Left lobe of liver (tissue), 2 donors: ENCODE measurements at regions not wholly inside any gene's neighbourhood (a gene's known extent, or its start where the extent isn't known, plus 50 kb on each side); places are given as distances from the start of the nearest gene placed in this dataset.
"Not testable (repeated sequence)": the region's sequence is repeated elsewhere in the genome, so short reads cannot be mapped to it uniquely, and the experiment has no call there.

Experiments used
- ATAC-seq: fragments of 200-7000 bp; cut with Tn5 transposase; one replicate; pipeline ENCODE4 v1.9.1; 2020; ENCODE audit warnings: mild to moderate bottlenecking, moderate library complexity
- DNase-seq: peaks from one replicate; pipeline ENCODE4 v3.0.0-alpha.2; 2020; ENCODE audit warnings: low spot score
- donor health status: DM: no; HTN: no; CAD: no; lungs with moderate emphysema.
- donor health status: DM: no; HTN: yes; CAD: no.

GRCh38 chr4:188282471-188283232, 143.4 kb downstream of the TRIML1 start:
- DNase-seq (no peak), ATAC-seq (no peak)

DNA sequence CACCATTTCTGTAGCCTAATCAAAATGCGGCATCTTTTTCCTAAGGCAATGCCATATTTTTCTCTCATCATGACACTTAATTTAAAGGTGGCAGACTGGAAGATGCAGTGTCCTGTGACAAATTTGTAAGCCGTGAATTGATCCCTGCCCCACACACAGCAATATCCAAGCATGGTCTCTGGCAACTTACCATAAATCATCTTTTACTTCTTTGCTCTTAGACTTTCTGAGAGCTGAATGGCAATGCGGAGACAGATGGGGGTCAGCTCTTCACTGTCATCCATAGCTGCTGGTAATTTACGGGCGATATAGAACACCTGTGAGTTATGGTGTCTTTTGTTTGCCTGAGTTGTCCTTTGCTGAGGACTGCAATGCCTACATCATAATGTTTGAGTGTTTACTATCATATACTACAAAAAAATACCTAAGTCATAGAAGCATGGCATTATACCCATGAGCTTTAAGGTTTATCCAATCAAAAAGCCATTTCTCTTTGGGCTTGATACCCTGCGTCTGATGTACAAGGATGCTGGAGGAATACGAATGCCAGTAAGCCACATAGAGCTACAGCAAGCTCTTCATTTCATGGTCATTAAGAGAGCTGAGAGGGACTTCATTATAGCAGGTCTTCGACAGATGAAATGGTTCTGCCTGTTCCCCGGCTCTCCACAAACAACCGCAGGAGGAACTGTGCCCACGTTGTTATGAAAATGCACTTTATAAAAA, 148.1 kb downstream of the TRIML1 start:
- DNase-seq (no peak), ATAC-seq (no peak)

- ATAC-seq (no peak), DNase-seq (no peak)
Measured at GRCh38 chr4:188289531-188290125, 150.4 kb downstream of the TRIML1 start.

DNA sequence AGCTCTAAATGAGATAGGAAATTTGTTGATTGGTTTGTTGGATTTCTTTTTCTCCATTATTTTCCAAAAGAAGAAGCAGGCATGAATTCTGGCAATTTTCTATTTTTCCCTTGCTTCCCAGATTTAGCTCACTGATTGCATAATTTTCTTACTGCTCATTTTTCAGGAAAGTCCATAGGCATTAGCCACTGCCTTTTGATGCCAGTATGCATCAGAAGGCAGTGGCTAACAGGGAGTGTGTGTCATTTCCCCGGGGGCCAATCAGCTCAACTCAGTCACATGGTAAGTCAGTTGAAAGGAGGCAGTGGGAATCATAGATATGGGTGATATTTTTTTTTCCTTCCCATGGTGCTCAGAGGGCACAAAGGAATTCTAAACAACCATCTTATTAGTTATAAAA, 156.7 kb downstream of the TRIML1 start:
- ATAC-seq (no peak), DNase-seq (no peak)

DNA sequence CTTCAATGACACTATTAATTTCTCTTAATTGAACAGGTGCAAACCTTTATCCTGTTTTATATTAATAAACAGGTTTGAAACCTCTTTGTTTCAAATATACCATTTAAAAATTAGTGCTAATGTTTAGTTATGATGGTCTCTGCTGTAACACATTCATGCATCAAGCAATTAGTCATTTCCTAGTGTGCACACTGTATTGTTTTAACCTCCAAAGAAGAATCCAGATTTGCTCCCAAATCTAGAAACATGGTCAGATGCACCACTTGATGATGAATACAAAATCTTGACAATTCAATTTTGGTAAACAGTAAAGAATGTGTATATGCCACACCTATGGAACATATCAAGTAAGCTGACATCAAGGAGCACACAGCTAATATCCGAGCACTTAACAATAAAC, 157.1 kb downstream of the TRIML1 start:
- DNase-seq: no peak
- ATAC-seq: no peak

- no peak for ATAC-seq
Measured at GRCh38 chr4:188297873-188298272, 158.6 kb downstream of the TRIML1 start.

DNA sequence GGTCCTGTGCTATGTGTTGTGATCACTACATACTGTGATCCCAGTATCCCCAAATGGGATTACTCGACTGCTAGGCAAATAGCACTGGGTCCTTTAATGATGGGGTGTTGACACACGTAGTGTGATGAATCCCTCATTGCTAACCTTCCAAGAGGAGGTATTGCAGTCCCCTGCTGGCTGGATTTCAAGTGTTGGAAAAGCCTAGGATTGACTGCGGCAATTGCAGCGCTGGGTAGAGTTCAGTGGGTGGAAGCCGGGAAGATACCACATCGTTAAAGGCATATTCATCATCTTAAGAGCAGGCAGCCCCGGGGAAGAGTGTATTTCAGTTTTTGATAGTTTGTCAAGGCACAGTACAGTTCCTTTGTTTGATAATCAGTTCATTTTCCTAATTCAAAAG, 159.9 kb downstream of the TRIML1 start:
- no peak for DNase-seq
- ATAC-seq: no peak

More at GRCh38 chr4:188297873-188298272, 158.6 kb downstream of the TRIML1 start:
- no peak for DNase-seq

GRCh38 chr4:188300385-188300784, 161.1 kb downstream of the TRIML1 start:
- DNase-seq (no peak), ATAC-seq (no peak)

DNA sequence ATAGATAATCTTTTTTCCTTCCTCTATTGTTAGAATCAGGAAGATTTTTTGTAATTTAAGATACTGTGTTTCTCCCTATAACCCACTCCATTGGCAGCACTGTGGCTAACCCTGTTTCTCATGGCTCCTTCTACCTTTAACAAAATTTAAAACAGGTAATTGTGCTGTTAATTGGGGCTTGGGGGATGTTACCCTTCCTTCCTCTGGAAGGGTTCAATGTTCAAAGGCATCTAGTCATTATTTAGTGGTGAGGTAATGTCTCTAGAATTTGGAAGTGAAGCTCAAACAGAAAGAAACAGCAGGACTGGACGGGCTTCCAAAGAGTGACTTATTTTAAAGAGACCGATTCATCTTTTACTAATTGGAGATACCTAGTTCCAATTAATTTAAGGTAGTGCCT, 166.4 kb downstream of the TRIML1 start:
- ATAC-seq (no peak), DNase-seq (no peak)

DNA sequence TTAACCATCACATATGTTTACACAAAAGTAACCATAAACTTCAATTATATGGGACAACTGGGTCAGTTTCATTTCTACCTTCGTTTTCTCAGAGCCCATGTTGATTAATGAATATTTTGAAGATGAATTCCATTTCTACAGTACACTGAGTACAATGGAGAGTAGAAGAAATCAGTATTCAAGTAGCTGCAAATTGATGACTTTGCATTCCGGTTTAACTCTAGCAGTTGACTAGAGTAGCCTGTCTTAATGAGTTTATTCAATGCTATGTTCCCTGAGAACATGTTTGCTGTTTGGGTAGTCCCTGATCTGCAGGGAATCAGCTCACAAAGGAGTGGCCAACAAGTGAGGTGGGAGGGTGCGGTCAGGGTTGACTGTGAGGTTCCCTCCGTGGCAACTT, 168.3 kb downstream of the TRIML1 start:
- DNase-seq: no peak
- ATAC-seq: no peak

DNA sequence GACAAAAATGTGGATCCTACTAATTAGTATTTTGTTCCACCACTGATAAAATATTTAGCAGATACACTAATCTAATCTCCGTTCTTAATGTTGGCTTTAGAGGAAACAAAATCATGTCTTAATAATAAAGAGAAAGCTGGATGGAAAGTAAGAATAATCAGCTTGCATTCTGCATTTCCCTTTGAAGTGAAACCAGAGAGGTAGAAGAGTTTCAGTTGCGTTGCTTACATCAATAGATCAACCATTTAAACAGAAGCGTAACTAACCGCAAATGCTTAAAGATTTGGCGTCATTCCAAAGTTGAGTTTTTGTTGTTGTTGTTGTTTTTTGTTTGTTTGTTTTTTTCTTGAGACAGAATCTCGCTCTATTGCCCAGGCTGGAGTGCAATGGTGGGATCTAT, 168.9 kb downstream of the TRIML1 start:
- DNase-seq (no peak), ATAC-seq (no peak)

- ATAC-seq (no peak), DNase-seq (no peak)
Measured at GRCh38 chr4:188316391-188316790, 177.2 kb downstream of the TRIML1 start.

DNA sequence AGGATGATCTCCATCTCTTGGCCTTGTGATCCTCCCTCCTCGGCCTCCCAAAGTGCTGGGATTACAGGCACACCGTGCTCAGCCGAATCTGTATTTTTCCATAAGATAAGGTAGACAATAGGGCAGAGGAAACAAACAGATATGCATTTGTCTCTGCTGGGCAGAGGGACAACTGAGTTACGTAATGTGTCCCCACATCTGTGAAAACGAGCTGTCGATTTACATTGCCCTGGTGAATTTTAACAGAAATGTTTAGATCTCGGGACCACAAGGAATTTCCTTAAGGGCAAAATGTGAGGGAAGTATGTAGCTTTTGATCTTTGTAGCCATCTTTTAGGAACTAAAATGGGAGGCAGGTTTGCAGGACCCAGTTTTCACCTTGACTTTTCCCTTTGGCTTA, 189.7 kb downstream of the TRIML1 start:
- ATAC-seq (no peak), DNase-seq (no peak)

DNA sequence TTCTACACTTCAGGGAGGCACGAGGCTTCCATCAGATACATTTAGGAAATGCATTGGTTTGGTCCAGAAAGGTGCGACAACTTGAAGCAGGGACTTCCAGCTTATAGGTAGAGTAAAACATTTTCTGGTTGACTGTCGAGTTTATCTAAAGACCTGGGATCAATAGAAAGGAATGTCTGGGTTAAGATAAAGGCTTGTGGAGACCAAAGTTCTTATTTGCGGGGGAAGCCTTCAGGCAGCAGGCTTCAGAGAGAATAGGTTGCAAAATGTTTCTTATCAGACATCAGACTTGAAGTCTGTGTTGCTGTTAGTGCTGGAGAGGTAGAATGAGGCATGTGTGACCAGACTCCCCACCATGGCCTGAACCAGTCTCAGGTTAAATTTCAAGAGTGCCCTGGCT, 190.3 kb downstream of the TRIML1 start:
- DNase-seq (no peak), ATAC-seq (no peak)

DNA sequence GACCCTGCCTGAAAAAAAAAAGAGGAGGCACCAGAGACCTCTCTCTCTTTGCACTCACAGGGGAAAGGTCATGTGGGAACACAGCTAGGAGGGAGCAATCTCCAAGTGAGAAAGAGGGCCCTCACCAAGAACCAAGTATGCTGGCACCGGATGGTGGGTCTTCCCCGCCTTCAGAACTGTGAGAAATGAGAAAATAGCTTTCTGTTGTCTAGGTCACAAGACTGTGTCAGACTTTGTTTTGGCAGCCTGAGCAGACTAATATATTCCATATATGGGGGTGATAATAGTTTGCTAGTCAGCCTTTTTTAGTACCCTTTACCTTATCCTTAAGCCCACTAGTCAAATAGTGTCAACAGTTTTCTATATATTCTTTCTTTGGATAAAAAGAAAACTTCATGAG, 193.0 kb downstream of the TRIML1 start:
- ATAC-seq (no peak), DNase-seq (no peak)

- DNase-seq (no peak), ATAC-seq (no peak)
Measured at GRCh38 chr4:188336891-188337290, 197.7 kb downstream of the TRIML1 start.

DNA sequence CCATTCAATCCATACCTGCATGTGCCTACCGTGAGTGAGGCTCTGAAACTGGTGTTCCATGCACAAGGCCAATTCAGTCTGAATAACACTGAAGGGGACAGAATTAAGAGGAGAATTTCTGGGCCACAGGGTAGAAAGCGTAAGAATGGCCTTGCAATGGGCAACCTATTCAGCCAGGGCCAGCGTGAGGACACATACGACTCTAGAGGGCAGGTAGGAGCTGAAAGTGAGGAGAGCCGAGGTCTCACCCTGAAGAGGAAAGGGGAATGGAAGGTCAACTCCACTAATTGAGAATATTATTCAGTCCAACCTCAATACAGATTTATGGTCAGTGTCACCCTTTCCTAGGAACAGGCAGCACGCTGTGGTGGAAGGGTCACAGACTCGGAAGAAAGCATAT, 202.2 kb downstream of the TRIML1 start:
- ATAC-seq: no peak
- DNase-seq: no peak

DNA sequence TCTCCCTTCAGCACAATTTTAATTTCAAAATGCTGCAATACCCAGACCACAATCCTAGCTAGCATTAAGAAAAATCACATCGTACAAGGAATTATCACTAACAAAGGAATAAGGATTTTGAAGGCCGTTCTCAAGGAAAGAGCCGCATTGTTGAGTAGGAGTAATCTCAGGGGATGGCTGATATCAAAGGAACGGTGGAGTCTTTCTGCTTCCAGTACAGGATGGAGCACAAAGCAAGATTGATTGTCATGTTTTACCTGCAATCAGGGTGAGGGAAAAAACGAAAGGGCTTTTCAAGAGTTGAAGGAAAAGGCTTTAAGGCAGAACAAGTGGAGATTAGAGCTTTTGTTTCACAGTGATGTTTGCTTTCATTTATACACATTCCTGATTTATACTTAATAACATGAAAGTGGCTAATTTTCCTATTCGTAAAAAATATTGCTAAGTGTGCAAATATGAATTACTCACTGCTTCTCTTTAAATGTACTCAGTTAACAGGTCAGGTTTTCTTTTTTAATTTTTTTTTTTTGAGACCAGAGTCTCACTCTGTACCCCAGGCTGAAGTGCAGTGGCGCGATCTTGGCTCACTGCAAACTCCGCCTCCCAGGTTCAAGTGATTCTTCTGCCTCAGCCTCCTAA, 207.0 kb downstream of the TRIML1 start:
- no peak for ATAC-seq
- no peak for DNase-seq

- ATAC-seq (no peak), DNase-seq (no peak)
Measured at GRCh38 chr4:188347339-188347738, 208.1 kb downstream of the TRIML1 start.

GRCh38 chr4:188349569-188349968, 210.3 kb downstream of the TRIML1 start:
- not testable (repeated sequence) for DNase-seq, ATAC-seq

- DNase-seq: no peak
- ATAC-seq: no peak
Measured at GRCh38 chr4:188363196-188363595, 224.0 kb downstream of the TRIML1 start.

GRCh38 chr4:188370777-188371176, 231.5 kb downstream of the TRIML1 start:
- ATAC-seq (no peak), DNase-seq (no peak)
